Suppressor macrophage treated with lipopolysaccharide for 1 hour (primary cell): ENCODE measurements at regions not wholly inside any gene's neighbourhood (a gene's known extent, or its start where the extent isn't known, plus 50 kb on each side); places are given as distances from the start of the nearest gene placed in this dataset.
"Not testable (repeated sequence)": the region's sequence is repeated elsewhere in the genome, so short reads cannot be mapped to it uniquely, and the experiment has no call there.

ENCODE experiments used
- DNase-seq, 3 donors: peaks; one replicate each; pipeline ENCODE4 v3.0.0-alpha.2; 2020 to 2022

- DNase-seq, result no peak
Measured at GRCh38 chr15:62325597-62325996, 160.5 kb upstream of the C2CD4B start.

- no peak for DNase-seq
Measured at GRCh38 chr15:62326460-62327011, 161.5 kb upstream of the C2CD4B start.

- DNase-seq, result no peak
Measured at GRCh38 chr15:62327406-62327805, 162.3 kb upstream of the C2CD4B start.

- DNase-seq, result not testable (repeated sequence)
Measured at GRCh38 chr15:62332472-62332871, 167.4 kb upstream of the C2CD4B start.

- DNase-seq, result peak; percentile 29 to 69 (median 62)
Measured at GRCh38 chr15:62334536-62334935, 169.5 kb upstream of the C2CD4B start.

GRCh38 chr15:62337934-62338333 lies 172.8 kb upstream of the C2CD4B start:
- DNase-seq, result no peak

GRCh38 chr15:62338497-62338896 lies 173.4 kb upstream of the C2CD4B start:
- no peak for DNase-seq

GRCh38 chr15:62342959-62343358 lies 177.9 kb upstream of the C2CD4B start:
- no peak for DNase-seq

- DNase-seq, result no peak
Measured at GRCh38 chr15:62343397-62343796, 178.3 kb upstream of the C2CD4B start.

- peak; percentile 35 to 44 (median 40) for DNase-seq
Measured at GRCh38 chr15:62344806-62345539, 179.9 kb upstream of the C2CD4B start.

GRCh38 chr15:62346168-62346567 lies 181.1 kb upstream of the C2CD4B start:
- DNase-seq, result no peak

- peak in 1 of 3 donors; percentile 4 for DNase-seq
Measured at GRCh38 chr15:62348118-62348517, 183.0 kb upstream of the C2CD4B start.

GRCh38 chr15:62348623-62349022 lies 183.5 kb upstream of the C2CD4B start:
- no peak for DNase-seq

- no peak for DNase-seq
Measured at GRCh38 chr15:62352817-62353216, 187.7 kb upstream of the C2CD4B start.

GRCh38 chr15:62357431-62357830 lies 192.3 kb upstream of the C2CD4B start:
- no peak for DNase-seq

GRCh38 chr15:62359416-62359815 lies 194.3 kb upstream of the C2CD4B start:
- DNase-seq, result no peak

GRCh38 chr15:62360332-62361097 lies 195.4 kb upstream of the C2CD4B start:
- DNase-seq, result no peak

GRCh38 chr15:62362144-62362543 lies 197.1 kb upstream of the C2CD4B start:
- DNase-seq, result no peak

GRCh38 chr15:62362608-62363007 lies 197.5 kb upstream of the C2CD4B start:
- no peak for DNase-seq

- DNase-seq, result no peak
Measured at GRCh38 chr15:62363913-62364312, 198.8 kb upstream of the C2CD4B start.

- DNase-seq, result no peak
Measured at GRCh38 chr15:62365795-62366442, 200.8 kb upstream of the C2CD4B start.

- DNase-seq, result peak in 1 of 3 donors; percentile 17
Measured at GRCh38 chr15:62369454-62369853, 204.4 kb upstream of the C2CD4B start.

GRCh38 chr15:62371683-62372082 lies 206.6 kb upstream of the C2CD4B start:
- not testable (repeated sequence) for DNase-seq
